Brain microvascular endothelial cell (primary cell): ENCODE measurements at regions not wholly inside any gene's neighbourhood (a gene's known extent, or its start where the extent isn't known, plus 50 kb on each side); places are given as distances from the start of the nearest gene placed in this dataset.
A peak's percentile ranks its signal among the peaks of the same experiment; 100 is the strongest.

Experiments
- DNase-seq: peaks from one replicate; pipeline ENCODE4 v3.0.0-alpha.2; 2020
- H3K27ac ChIP-seq: fragments of 250-450 bp; sonication (Bioruptor Pico); 2 replicates; pipeline ENCODE4 v1.5.1; 2020; ENCODE audit warnings: mild to moderate bottlenecking, moderate library complexity
- H3K27me3 ChIP-seq: fragments of 250-450 bp; sonication (Bioruptor Pico); replicated peaks from 2 replicates; pipeline ENCODE4 v1.5.1; 2020; ENCODE audit warnings: mild to moderate bottlenecking
- H3K36me3 ChIP-seq: fragments of 250-450 bp; sonication (Bioruptor Pico); replicated peaks from 2 replicates; pipeline ENCODE4 v1.5.1; 2020; ENCODE audit warnings: mild to moderate bottlenecking
- H3K4me3 ChIP-seq: 2 replicates; pipeline ENCODE4 v1.5.1; 2011; ENCODE audit warnings: low read depth, mild to moderate bottlenecking, control low read depth, low read length, moderate library complexity
- in situ Hi-C: cut with HindIII; loops from 2 replicates; pipeline ENCODE4 v1.10.0; 2017; ENCODE audit warnings: low sequenced_read_pairs, low pct_ligation_motif_present
- TF ChIP-seq, protein P1 (sequence below): IDR thresholded peaks from 2 replicates; pipeline ENCODE4 v1.5.1; 2011; ENCODE audit warnings: low read depth, mild to moderate bottlenecking, moderate library complexity, low read length, control low read depth, inconsistent platforms; ENCODE audit errors: missing control alignments

DNA sequence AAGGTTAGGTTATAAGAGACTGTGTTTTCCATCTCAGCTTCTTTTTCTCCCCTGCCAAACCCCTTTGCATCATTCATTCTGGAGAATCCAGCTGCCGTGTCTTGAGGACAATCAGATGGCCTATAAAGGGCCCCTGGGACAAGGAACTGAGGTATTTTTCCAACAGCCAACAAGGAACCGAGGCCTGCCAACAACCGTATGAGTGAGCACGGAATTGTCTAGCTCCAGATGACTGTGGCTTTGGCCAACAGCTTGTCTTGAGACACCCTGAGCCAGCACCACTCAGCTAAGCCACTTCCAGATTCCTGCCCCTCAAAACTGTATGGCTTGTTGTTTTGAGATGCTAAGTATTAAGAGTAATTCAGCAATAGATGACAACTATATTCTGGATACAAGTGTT lies 433.7 kb upstream of the HSF2 start:
- H3K27ac ChIP-seq = no peak overlapping the region
- H3K27me3 ChIP-seq = no peaks in the 10 kb centered on the region
- DNase-seq = no peak
- no peaks in the 10 kb centered on the region for H3K36me3 ChIP-seq
- no peak overlapping the region for H3K4me3 ChIP-seq
- in situ Hi-C loops = no loop called here
- TF ChIP-seq, protein P1, sequence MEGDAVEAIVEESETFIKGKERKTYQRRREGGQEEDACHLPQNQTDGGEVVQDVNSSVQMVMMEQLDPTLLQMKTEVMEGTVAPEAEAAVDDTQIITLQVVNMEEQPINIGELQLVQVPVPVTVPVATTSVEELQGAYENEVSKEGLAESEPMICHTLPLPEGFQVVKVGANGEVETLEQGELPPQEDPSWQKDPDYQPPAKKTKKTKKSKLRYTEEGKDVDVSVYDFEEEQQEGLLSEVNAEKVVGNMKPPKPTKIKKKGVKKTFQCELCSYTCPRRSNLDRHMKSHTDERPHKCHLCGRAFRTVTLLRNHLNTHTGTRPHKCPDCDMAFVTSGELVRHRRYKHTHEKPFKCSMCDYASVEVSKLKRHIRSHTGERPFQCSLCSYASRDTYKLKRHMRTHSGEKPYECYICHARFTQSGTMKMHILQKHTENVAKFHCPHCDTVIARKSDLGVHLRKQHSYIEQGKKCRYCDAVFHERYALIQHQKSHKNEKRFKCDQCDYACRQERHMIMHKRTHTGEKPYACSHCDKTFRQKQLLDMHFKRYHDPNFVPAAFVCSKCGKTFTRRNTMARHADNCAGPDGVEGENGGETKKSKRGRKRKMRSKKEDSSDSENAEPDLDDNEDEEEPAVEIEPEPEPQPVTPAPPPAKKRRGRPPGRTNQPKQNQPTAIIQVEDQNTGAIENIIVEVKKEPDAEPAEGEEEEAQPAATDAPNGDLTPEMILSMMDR = no peak

DNA sequence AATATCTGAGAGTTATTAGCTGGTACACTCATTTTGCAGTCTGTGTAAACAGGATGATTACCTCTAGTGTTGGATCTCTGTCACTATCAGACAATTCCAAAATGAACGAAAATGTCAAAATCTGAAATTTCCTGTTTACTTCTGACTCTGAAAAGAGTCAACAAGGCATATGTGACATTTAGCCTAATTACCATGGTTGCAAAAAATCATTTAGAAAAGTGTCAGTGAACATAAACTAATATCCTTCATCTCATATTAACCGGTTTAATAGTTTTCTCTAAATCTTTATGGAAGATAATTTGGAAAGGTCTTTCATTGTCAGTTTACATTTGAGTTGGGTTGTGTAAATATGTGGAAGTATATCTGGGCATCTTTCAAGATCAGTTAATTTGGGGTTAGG lies 431.8 kb upstream of the HSF2 start:
- DNase-seq = no peak
- no peak overlapping the region for H3K27ac ChIP-seq
- in situ Hi-C loops = no loop called here

DNA sequence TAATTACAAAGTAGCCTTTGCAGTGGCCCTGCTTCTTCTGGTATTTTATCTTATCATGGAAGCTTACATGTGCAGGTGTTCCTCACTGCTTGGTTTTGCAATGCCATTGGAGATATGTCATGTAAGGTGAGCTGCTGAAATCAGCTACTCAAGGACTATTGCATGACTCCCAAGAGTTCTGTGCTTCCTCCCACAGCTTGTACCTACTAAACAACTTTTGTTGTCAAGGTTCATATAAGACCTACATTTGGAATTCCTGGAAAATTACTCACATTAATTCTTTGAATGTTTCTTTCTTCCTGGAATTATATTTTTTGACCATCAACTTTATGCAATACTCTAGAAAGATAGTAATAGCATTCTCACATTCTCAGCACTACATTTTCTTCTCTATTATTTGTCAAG lies 427.5 kb upstream of the HSF2 start:
- DNase-seq = peak; percentile 5
- in situ Hi-C loops = no loop called here

More for the DNA sequence above, 431.8 kb upstream of the HSF2 start:
- Histone ChIP-seq H3K4me3 (no peak overlapping the region), H3K27me3 (no peaks in the 10 kb centered on the region), H3K36me3 (no peaks in the 10 kb centered on the region)
- TF ChIP-seq, protein P1 = no peak

GRCh38 chr6:121984956-121985355 lies 414.5 kb upstream of the HSF2 start:
- in situ Hi-C loops = no loop called here
- H3K27me3 ChIP-seq = no peaks in the 10 kb centered on the region

More for the DNA sequence above, 427.5 kb upstream of the HSF2 start:
- no peak overlapping the region for H3K4me3 ChIP-seq
- H3K36me3 ChIP-seq = no peaks in the 10 kb centered on the region
- H3K27me3 ChIP-seq = no peaks in the 10 kb centered on the region
- TF ChIP-seq, protein P1 = no peak
- no peak overlapping the region for H3K27ac ChIP-seq

GRCh38 chr6:121993362-121993761 lies 406.1 kb upstream of the HSF2 start:
- in situ Hi-C loops = no loop called here
- no peak overlapping the region for H3K4me3 ChIP-seq
- DNase-seq = no peak
- no peak overlapping the region for H3K27ac ChIP-seq
- no peaks in the 10 kb centered on the region for H3K27me3 ChIP-seq
- TF ChIP-seq, protein P1 = no peak
- no peaks in the 10 kb centered on the region for H3K36me3 ChIP-seq

More at GRCh38 chr6:121984956-121985355, 414.5 kb upstream of the HSF2 start:
- no peaks in the 10 kb centered on the region for H3K36me3 ChIP-seq
- TF ChIP-seq, protein P1 = no peak
- H3K27ac ChIP-seq = no peak overlapping the region
- DNase-seq = no peak
- no peak overlapping the region for H3K4me3 ChIP-seq

DNA sequence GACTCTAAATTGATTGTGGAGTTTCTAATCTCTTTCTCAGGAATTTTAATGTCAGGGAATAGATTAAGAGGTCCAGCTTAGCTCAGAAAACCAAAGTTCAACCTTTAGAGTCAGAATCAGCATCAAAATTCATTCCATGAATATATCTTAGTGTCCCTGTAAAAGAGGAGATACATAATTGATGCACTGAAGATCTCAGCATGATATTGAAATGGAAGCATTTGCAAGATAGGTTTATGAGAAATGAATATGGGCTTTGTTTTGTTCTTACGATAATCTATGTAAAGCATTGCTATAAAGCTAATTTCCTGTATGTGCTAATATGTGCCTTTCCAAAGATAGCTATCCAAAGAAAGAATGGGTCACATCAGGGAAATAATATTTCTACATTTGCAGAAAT lies 404.5 kb upstream of the HSF2 start:
- in situ Hi-C loops = no loop called here
- H3K27me3 ChIP-seq = no peaks in the 10 kb centered on the region
- no peak overlapping the region for H3K4me3 ChIP-seq
- H3K36me3 ChIP-seq = no peaks in the 10 kb centered on the region
- no peak for DNase-seq
- H3K27ac ChIP-seq = no peak overlapping the region
- TF ChIP-seq, protein P1 = no peak
